Loucy (cell line): ENCODE measurements at regions not wholly inside any gene's neighbourhood (a gene's known extent, or its start where the extent isn't known, plus 50 kb on each side); places are given as distances from the start of the nearest gene placed in this dataset.

Source experiments
- CTCF ChIP-seq: fragments of 200-600 bp; sonication (generic); conservative IDR thresholded peaks from 2 replicates; pipeline ENCODE4 v1.5.1; 2014; ENCODE audit warnings: mild to moderate bottlenecking, antibody characterized with exemption, low read length
- EZH2phosphoT487 ChIP-seq: fragments of 200-600 bp; IDR thresholded peaks from 2 replicates; pipeline ENCODE4 v1.6.1; 2018; ENCODE audit warnings: antibody characterized with exemption, mild to moderate bottlenecking, moderate library complexity, borderline replicate concordance

DNA sequence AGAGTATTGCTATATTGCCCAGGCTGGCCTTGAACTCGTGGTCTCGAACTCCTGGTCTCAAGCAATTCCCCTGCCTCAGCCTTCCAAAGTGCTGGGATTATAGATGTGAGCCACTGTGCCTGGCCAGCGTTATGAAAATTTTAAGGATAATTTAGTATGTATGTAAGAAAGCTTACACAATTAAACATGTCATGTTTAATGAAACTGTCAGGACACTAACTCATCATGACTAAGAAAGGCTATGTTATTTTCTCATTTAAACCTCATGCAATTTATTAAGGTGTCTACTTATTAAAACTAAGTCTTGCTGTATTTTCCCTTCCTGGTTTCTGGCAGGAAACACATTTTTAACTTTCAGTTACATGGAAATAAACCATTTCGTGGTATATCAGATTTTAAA lies 106.8 kb upstream of the ATP10A start:
- TF ChIP-seq CTCF (no peak), EZH2phosphoT487 (no peak)
